Dedifferentiated amniotic fluid mesenchymal stem cell (primary cell): ENCODE measurements at regions not wholly inside any gene's neighbourhood (a gene's known extent, or its start where the extent isn't known, plus 50 kb on each side); places are given as distances from the start of the nearest gene placed in this dataset.
"Not testable (repeated sequence)": the region's sequence is repeated elsewhere in the genome, so short reads cannot be mapped to it uniquely, and the experiment has no call there.

Experiments
- DNase-seq: peaks from one replicate; pipeline ENCODE4 v3.0.0-alpha.2; 2016; ENCODE audit errors: extremely low spot score

GRCh38 chr7:119696336-119696735 is 576.6 kb upstream of the KCND2 start:
- no peak for DNase-seq

GRCh38 chr7:119703895-119704294 is 569.1 kb upstream of the KCND2 start:
- no peak for DNase-seq

- DNase-seq, result no peak
These were observed 566.4 kb upstream of the KCND2 start for GRCh38 chr7:119706608-119707007.

- DNase-seq, result no peak
These were observed 564.1 kb upstream of the KCND2 start for GRCh38 chr7:119708891-119709290.

GRCh38 chr7:119711104-119711503 is 561.9 kb upstream of the KCND2 start:
- no peak for DNase-seq

- DNase-seq, result no peak
These were observed 560.0 kb upstream of the KCND2 start for GRCh38 chr7:119712886-119713462.

GRCh38 chr7:119713606-119714005 is 559.4 kb upstream of the KCND2 start:
- no peak for DNase-seq

GRCh38 chr7:119720541-119720940 is 552.4 kb upstream of the KCND2 start:
- peak; percentile 88 for DNase-seq

GRCh38 chr7:119724041-119724792 is 548.8 kb upstream of the KCND2 start:
- no peak for DNase-seq

GRCh38 chr7:119733127-119733879 is 539.7 kb upstream of the KCND2 start:
- DNase-seq, result no peak

GRCh38 chr7:119737390-119737789 is 535.6 kb upstream of the KCND2 start:
- DNase-seq, result no peak

GRCh38 chr7:119745280-119745679 is 527.7 kb upstream of the KCND2 start:
- not testable (repeated sequence) for DNase-seq

- DNase-seq, result no peak
These were observed 524.6 kb upstream of the KCND2 start for GRCh38 chr7:119748251-119748860.

GRCh38 chr7:119748991-119749390 is 524.0 kb upstream of the KCND2 start:
- DNase-seq, result no peak

- no peak for DNase-seq
These were observed 516.3 kb upstream of the KCND2 start for GRCh38 chr7:119756687-119757086.

GRCh38 chr7:119758254-119758653 is 514.7 kb upstream of the KCND2 start:
- no peak for DNase-seq

GRCh38 chr7:119761776-119762175 is 511.2 kb upstream of the KCND2 start:
- no peak for DNase-seq

- no peak for DNase-seq
These were observed 490.7 kb upstream of the KCND2 start for GRCh38 chr7:119782286-119782685.

GRCh38 chr7:119783799-119784198 is 489.2 kb upstream of the KCND2 start:
- DNase-seq, result no peak

- no peak for DNase-seq
These were observed 470.8 kb upstream of the KCND2 start for GRCh38 chr7:119802147-119802546.

- DNase-seq, result no peak
These were observed 447.8 kb upstream of the KCND2 start for GRCh38 chr7:119825091-119825655.

- DNase-seq, result no peak
These were observed 446.4 kb upstream of the KCND2 start for GRCh38 chr7:119826547-119826946.
